22Rv1 (cell line): ENCODE measurements at regions not wholly inside any gene's neighbourhood (a gene's known extent, or its start where the extent isn't known, plus 50 kb on each side); places are given as distances from the start of the nearest gene placed in this dataset.

Experiments used
- ZFX ChIP-seq: fragments of 450-650 bp; IDR thresholded peaks from 2 replicates; pipeline ENCODE4 v1.6.1; 2017; ENCODE audit warnings: antibody characterized with exemption, borderline replicate concordance
- TF ChIP-seq, protein P1 (sequence below): fragments of 450-650 bp; IDR thresholded peaks from 2 replicates; pipeline ENCODE4 v1.5.1; 2017; ENCODE audit warnings: mild to moderate bottlenecking

DNA sequence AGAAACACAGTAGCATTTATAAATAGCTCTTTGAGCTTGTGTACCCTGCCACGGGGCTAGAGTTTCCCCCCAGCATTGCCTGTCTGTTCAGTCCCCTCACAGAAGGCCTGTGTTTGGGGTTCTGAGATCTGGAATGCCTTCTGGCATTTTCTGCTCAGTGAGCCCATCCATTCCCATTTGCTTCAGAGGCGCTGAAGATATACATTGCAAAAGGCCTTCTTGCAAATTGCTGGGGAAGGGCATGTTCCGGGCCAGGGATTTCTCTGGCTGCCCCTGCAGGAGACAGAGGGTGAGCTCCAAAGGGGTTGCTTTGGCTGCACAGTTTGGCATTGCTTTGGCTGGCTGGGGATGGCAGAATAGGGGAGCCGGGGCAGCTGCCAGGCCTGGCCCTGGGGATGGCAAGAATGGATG lies 308.4 kb downstream of the MSX2 start:
- TF ChIP-seq, protein P1, sequence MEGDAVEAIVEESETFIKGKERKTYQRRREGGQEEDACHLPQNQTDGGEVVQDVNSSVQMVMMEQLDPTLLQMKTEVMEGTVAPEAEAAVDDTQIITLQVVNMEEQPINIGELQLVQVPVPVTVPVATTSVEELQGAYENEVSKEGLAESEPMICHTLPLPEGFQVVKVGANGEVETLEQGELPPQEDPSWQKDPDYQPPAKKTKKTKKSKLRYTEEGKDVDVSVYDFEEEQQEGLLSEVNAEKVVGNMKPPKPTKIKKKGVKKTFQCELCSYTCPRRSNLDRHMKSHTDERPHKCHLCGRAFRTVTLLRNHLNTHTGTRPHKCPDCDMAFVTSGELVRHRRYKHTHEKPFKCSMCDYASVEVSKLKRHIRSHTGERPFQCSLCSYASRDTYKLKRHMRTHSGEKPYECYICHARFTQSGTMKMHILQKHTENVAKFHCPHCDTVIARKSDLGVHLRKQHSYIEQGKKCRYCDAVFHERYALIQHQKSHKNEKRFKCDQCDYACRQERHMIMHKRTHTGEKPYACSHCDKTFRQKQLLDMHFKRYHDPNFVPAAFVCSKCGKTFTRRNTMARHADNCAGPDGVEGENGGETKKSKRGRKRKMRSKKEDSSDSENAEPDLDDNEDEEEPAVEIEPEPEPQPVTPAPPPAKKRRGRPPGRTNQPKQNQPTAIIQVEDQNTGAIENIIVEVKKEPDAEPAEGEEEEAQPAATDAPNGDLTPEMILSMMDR = no peak
- no peak for TF ChIP-seq ZFX
